GM12878 (cell line): ENCODE measurements at regions not wholly inside any gene's neighbourhood (a gene's known extent, or its start where the extent isn't known, plus 50 kb on each side); places are given as distances from the start of the nearest gene placed in this dataset.

Experiments
- JUNB ChIP-seq: IDR thresholded peaks from 2 replicates; pipeline ENCODE4 v1.6.1; 2016; ENCODE audit warnings: antibody characterized with exemption, mild to moderate bottlenecking
- SIN3A ChIP-seq: IDR thresholded peaks from 2 replicates; pipeline ENCODE4 v1.6.1; 2012; ENCODE audit warnings: low read depth, low read length, improper control_type of control experiment
- SIX5 ChIP-seq: IDR thresholded peaks from 2 replicates; pipeline ENCODE4 v1.6.1; 2011; ENCODE audit warnings: mild to moderate bottlenecking, low read depth, low read length, moderate library complexity; ENCODE audit not compliant: severe bottlenecking
- ZNF274 ChIP-seq: IDR thresholded peaks from one replicate; pipeline ENCODE4 v1.8.0; 2011; ENCODE audit not compliant: insufficient read length, insufficient read depth
- TF ChIP-seq, protein P1 (sequence below), 3 experiments: IDR thresholded peaks in 2 of 3; conservative IDR thresholded peaks in 1 of 3; 2 replicates each; pipeline ENCODE4 v1.5.1; 2011; ENCODE audit warnings: low read depth in 3 of 3, low read length in 3 of 3, mild to moderate bottlenecking in 3 of 3, control low read depth in 2 of 3, moderate library complexity in 2 of 3, inconsistent platforms in 1 of 3, mixed read lengths in 1 of 3; ENCODE audit not compliant: control insufficient read depth in 2 of 3, insufficient read depth in 1 of 3; ENCODE audit errors: extremely low read depth in 1 of 3
- TF ChIP-seq, protein P2 (sequence below): fragments of 450-650 bp; IDR thresholded peaks from 2 replicates; pipeline ENCODE4 v1.6.1; 2016; ENCODE audit warnings: mild to moderate bottlenecking
- TF ChIP-seq, protein P3 (sequence below): fragments of 450-650 bp; IDR thresholded peaks from 2 replicates; pipeline ENCODE4 v1.6.1; 2017; ENCODE audit warnings: mild to moderate bottlenecking, moderate library complexity

DNA sequence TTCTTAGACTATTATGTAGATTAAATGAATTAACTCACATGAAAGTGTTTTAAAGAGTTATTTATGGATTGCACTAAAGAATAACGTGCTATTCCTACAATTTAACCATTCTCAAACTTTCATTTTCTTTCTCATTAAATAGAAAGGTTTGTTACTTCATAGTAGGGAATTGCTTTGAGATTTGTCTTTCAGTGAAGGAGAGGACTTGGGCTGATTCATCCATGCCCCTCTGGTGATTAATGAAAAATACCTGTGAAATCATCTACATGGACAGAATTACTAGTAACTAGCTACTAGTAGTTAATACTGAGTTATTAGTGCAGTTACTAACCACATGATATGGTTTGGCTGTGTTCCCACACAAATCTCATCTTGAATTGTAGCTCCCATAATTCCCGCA, 275.8 kb upstream of the CDH20 start:
- TF ChIP-seq, protein P1, sequence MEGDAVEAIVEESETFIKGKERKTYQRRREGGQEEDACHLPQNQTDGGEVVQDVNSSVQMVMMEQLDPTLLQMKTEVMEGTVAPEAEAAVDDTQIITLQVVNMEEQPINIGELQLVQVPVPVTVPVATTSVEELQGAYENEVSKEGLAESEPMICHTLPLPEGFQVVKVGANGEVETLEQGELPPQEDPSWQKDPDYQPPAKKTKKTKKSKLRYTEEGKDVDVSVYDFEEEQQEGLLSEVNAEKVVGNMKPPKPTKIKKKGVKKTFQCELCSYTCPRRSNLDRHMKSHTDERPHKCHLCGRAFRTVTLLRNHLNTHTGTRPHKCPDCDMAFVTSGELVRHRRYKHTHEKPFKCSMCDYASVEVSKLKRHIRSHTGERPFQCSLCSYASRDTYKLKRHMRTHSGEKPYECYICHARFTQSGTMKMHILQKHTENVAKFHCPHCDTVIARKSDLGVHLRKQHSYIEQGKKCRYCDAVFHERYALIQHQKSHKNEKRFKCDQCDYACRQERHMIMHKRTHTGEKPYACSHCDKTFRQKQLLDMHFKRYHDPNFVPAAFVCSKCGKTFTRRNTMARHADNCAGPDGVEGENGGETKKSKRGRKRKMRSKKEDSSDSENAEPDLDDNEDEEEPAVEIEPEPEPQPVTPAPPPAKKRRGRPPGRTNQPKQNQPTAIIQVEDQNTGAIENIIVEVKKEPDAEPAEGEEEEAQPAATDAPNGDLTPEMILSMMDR (IDR thresholded peaks at IDR 0.05 in 2 of 3, conservative IDR thresholded peaks at IDR 0.05 in 1 of 3; ENCODE audit: control insufficient read depth in 2 of 3, extremely low read depth in 1 of 3, insufficient read depth in 1 of 3, low read depth in 3 of 3, low read length in 3 of 3) = no peak
- TF ChIP-seq, protein P2, sequence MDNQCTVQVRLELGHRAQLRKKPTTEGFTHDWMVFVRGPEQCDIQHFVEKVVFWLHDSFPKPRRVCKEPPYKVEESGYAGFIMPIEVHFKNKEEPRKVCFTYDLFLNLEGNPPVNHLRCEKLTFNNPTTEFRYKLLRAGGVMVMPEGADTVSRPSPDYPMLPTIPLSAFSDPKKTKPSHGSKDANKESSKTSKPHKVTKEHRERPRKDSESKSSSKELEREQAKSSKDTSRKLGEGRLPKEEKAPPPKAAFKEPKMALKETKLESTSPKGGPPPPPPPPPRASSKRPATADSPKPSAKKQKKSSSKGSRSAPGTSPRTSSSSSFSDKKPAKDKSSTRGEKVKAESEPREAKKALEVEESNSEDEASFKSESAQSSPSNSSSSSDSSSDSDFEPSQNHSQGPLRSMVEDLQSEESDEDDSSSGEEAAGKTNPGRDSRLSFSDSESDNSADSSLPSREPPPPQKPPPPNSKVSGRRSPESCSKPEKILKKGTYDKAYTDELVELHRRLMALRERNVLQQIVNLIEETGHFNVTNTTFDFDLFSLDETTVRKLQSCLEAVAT = no peak
- TF ChIP-seq ZNF274 = no peak
- TF ChIP-seq SIX5 = no peak
- TF ChIP-seq, protein P3, sequence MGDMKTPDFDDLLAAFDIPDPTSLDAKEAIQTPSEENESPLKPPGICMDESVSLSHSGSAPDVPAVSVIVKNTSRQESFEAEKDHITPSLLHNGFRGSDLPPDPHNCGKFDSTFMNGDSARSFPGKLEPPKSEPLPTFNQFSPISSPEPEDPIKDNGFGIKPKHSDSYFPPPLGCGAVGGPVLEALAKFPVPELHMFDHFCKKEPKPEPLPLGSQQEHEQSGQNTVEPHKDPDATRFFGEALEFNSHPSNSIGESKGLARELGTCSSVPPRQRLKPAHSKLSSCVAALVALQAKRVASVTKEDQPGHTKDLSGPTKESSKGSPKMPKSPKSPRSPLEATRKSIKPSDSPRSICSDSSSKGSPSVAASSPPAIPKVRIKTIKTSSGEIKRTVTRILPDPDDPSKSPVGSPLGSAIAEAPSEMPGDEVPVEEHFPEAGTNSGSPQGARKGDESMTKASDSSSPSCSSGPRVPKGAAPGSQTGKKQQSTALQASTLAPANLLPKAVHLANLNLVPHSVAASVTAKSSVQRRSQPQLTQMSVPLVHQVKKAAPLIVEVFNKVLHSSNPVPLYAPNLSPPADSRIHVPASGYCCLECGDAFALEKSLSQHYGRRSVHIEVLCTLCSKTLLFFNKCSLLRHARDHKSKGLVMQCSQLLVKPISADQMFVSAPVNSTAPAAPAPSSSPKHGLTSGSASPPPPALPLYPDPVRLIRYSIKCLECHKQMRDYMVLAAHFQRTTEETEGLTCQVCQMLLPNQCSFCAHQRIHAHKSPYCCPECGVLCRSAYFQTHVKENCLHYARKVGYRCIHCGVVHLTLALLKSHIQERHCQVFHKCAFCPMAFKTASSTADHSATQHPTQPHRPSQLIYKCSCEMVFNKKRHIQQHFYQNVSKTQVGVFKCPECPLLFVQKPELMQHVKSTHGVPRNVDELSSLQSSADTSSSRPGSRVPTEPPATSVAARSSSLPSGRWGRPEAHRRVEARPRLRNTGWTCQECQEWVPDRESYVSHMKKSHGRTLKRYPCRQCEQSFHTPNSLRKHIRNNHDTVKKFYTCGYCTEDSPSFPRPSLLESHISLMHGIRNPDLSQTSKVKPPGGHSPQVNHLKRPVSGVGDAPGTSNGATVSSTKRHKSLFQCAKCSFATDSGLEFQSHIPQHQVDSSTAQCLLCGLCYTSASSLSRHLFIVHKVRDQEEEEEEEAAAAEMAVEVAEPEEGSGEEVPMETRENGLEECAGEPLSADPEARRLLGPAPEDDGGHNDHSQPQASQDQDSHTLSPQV = no peak
- TF ChIP-seq JUNB = no peak
- no peak for TF ChIP-seq SIN3A
